Progenitor cell of endocrine pancreas (in vitro differentiated cells): ENCODE measurements at regions not wholly inside any gene's neighbourhood (a gene's known extent, or its start where the extent isn't known, plus 50 kb on each side); places are given as distances from the start of the nearest gene placed in this dataset.

Experiments
- DNase-seq: peaks from one replicate; pipeline ENCODE4 v3.0.0; 2021; ENCODE audit warnings: low spot score; ENCODE audit not compliant: unreplicated experiment
- H3K27ac Mint-ChIP-seq: 2 replicates; pipeline ENCODE4 v1.8.0; 2021; ENCODE audit warnings: mild to moderate bottlenecking, moderate library complexity, mixed read lengths
- H3K27me3 Mint-ChIP-seq: 2 replicates; pipeline ENCODE4 v1.8.0; 2021; ENCODE audit warnings: mixed read lengths
- H3K36me3 Mint-ChIP-seq: 2 replicates; pipeline ENCODE4 v1.8.0; 2022; ENCODE audit warnings: mixed read lengths; ENCODE audit not compliant: insufficient read depth
- H3K4me1 Mint-ChIP-seq: 2 replicates; pipeline ENCODE4 v1.8.0; 2021; ENCODE audit warnings: low read depth, mixed read lengths
- H3K4me3 Mint-ChIP-seq: 2 replicates; pipeline ENCODE4 v1.8.0; 2021; ENCODE audit warnings: low read depth, mild to moderate bottlenecking, moderate library complexity, mixed read lengths
- H3K9me3 Mint-ChIP-seq: 2 replicates; pipeline ENCODE4 v1.8.0; 2021; ENCODE audit warnings: low read depth, mixed read lengths
- CTCF ChIP-seq: fragments of 200-600 bp; sonication (generic); IDR thresholded peaks from one replicate; pipeline ENCODE4 v1.5.0; 2021; ENCODE audit warnings: antibody characterized with exemption, mild to moderate bottlenecking; ENCODE audit not compliant: unreplicated experiment

GRCh38 chr11:22130462-22131053, 62.3 kb upstream of the ANO5 start:
- Mint-ChIP-seq H3K9me3 (peaks cover 18% of the 10 kb centered on the region), H3K36me3 (no peaks in the 10 kb centered on the region), H3K27ac (no peak overlapping the region), H3K4me3 (no peak overlapping the region), H3K27me3 (no peaks in the 10 kb centered on the region), H3K4me1 (no peaks in the 10 kb centered on the region)
- DNase-seq: no peak
- peak; percentile 65 for TF ChIP-seq CTCF

- no peak overlapping the region for H3K27ac Mint-ChIP-seq
- H3K9me3 Mint-ChIP-seq: peaks cover 3% of the 10 kb centered on the region
- no peak for TF ChIP-seq CTCF
- H3K36me3 Mint-ChIP-seq: no peaks in the 10 kb centered on the region
- H3K4me1 Mint-ChIP-seq: no peaks in the 10 kb centered on the region
- no peak overlapping the region for H3K4me3 Mint-ChIP-seq
- H3K27me3 Mint-ChIP-seq: no peaks in the 10 kb centered on the region
- no peak for DNase-seq
Measured at GRCh38 chr11:22133776-22134175, 59.1 kb upstream of the ANO5 start.

GRCh38 chr11:22138264-22138663, 54.6 kb upstream of the ANO5 start:
- H3K4me3 Mint-ChIP-seq: no peak overlapping the region
- no peak for DNase-seq
- H3K36me3 Mint-ChIP-seq: no peaks in the 10 kb centered on the region

More at GRCh38 chr11:22138264-22138663, 54.6 kb upstream of the ANO5 start:
- Mint-ChIP-seq H3K27ac (no peak overlapping the region), H3K9me3 (no peaks in the 10 kb centered on the region), H3K4me1 (no peaks in the 10 kb centered on the region), H3K27me3 (no peaks in the 10 kb centered on the region)
- TF ChIP-seq CTCF: no peak
